Liver (tissue), 8 donors: ENCODE measurements at regions not wholly inside any gene's neighbourhood (a gene's known extent, or its start where the extent isn't known, plus 50 kb on each side); places are given as distances from the start of the nearest gene placed in this dataset.
A peak's percentile ranks its signal among the peaks of the same experiment; 100 is the strongest.

Experiments
- DNase-seq: peaks from one replicate; pipeline ENCODE4 v3.0.0-alpha.2; 2017; ENCODE audit warnings: low spot score
- H3K27ac ChIP-seq, 2 donors: one replicate each; pipeline ENCODE4 v1.7.0; 2013; ENCODE audit warnings: inconsistent platforms in 2 of 2, low read length in 2 of 2, control low read depth in 1 of 2, low read depth in 1 of 2, mild to moderate bottlenecking in 1 of 2
- H3K27me3 ChIP-seq, 4 donors: one replicate each; pipeline versions ENCODE4 v1.6.1 to v1.7.0; 2013; ENCODE audit warnings: low read length in 3 of 4, inconsistent platforms in 1 of 4, mild to moderate bottlenecking in 1 of 4, moderate library complexity in 1 of 4; ENCODE audit not compliant: control insufficient read depth in 4 of 4, insufficient read depth in 4 of 4
- H3K36me3 ChIP-seq, 4 donors: one replicate each; pipeline versions ENCODE4 v1.6.1 to v1.7.0; 2013; ENCODE audit warnings: low read length in 3 of 4, mild to moderate bottlenecking in 3 of 4, low read depth in 1 of 4, moderate library complexity in 1 of 4; ENCODE audit not compliant: control insufficient read depth in 4 of 4, insufficient read depth in 3 of 4
- H3K4me1 ChIP-seq, 4 donors: one replicate each; pipeline versions ENCODE4 v1.6.1 to v1.7.0; 2013; ENCODE audit warnings: low read length in 3 of 4, mild to moderate bottlenecking in 3 of 4, moderate library complexity in 1 of 4; ENCODE audit not compliant: control insufficient read depth in 4 of 4, insufficient read depth in 4 of 4
- H3K4me3 ChIP-seq, 3 donors: one replicate each; pipeline versions ENCODE4 v1.6.1 to v1.7.0; 2013; ENCODE audit warnings: low read length in 3 of 3, control low read depth in 1 of 3, low read depth in 1 of 3, mild to moderate bottlenecking in 1 of 3
- H3K9ac ChIP-seq, 2 donors: one replicate each; pipeline ENCODE4 v1.7.0; 2013; ENCODE audit warnings: low read length in 2 of 2, mild to moderate bottlenecking in 2 of 2, moderate library complexity in 2 of 2, control low read depth in 1 of 2, low read depth in 1 of 2
- H3K9me3 ChIP-seq, 4 donors: one replicate each; pipeline versions ENCODE4 v1.6.1 to v1.7.0; 2013; ENCODE audit warnings: low read length in 3 of 4; ENCODE audit not compliant: control insufficient read depth in 4 of 4
- CTCF ChIP-seq: fragments of 150-350 bp; IDR thresholded peaks from 2 replicates; pipeline ENCODE4 v1.5.1; 2017; ENCODE audit warnings: improper control_type of control experiment, low read depth, low read length; ENCODE audit not compliant: missing input control
- EGR1 ChIP-seq, 2 donors: IDR thresholded peaks; 2 replicates each; pipeline ENCODE4 v1.6.1; 2016 to 2018; ENCODE audit warnings: antibody characterized with exemption in 2 of 2, low read depth in 2 of 2
- FOXA1 ChIP-seq: IDR thresholded peaks from 2 replicates; pipeline ENCODE4 v1.6.1; 2016; ENCODE audit warnings: antibody characterized with exemption
- FOXA2 ChIP-seq: IDR thresholded peaks from 2 replicates; pipeline ENCODE4 v1.6.1; 2016; ENCODE audit warnings: antibody characterized with exemption
- HNF4A ChIP-seq, 2 donors: conservative IDR thresholded peaks; 2 replicates each; pipeline ENCODE4 v1.6.1; 2016; ENCODE audit warnings: antibody characterized with exemption in 2 of 2, mild to moderate bottlenecking in 2 of 2
- HNF4G ChIP-seq: IDR thresholded peaks from 2 replicates; pipeline ENCODE4 v1.6.1; 2016; ENCODE audit warnings: antibody characterized with exemption
- JUND ChIP-seq, 2 donors: IDR thresholded peaks; 2 replicates each; pipeline ENCODE4 v1.6.1; 2016; ENCODE audit warnings: antibody characterized with exemption in 2 of 2
- MAX ChIP-seq: IDR thresholded peaks from 2 replicates; pipeline ENCODE4 v1.6.1; 2016; ENCODE audit warnings: antibody characterized with exemption
- NR2F2 ChIP-seq: IDR thresholded peaks from 2 replicates; pipeline ENCODE4 v1.6.1; 2016; ENCODE audit warnings: antibody characterized with exemption
- RAD21 ChIP-seq, 2 donors: IDR thresholded peaks; 2 replicates each; pipeline ENCODE4 v1.6.1; 2016; ENCODE audit warnings: antibody characterized with exemption in 2 of 2, mild to moderate bottlenecking in 2 of 2
- REST ChIP-seq: IDR thresholded peaks from 2 replicates; pipeline ENCODE4 v1.6.1; 2016; ENCODE audit warnings: antibody characterized with exemption, mild to moderate bottlenecking
- RXRA ChIP-seq, 2 donors: IDR thresholded peaks; 2 replicates each; pipeline ENCODE4 v1.6.1; 2017 to 2018; ENCODE audit warnings: antibody characterized with exemption in 2 of 2, mild to moderate bottlenecking in 1 of 2
- TAF1 ChIP-seq: conservative IDR thresholded peaks from 2 replicates; pipeline ENCODE4 v1.6.1; 2016; ENCODE audit warnings: antibody characterized with exemption, mild to moderate bottlenecking
- YY1 ChIP-seq: IDR thresholded peaks from 2 replicates; pipeline ENCODE4 v1.6.1; 2016; ENCODE audit warnings: antibody characterized with exemption, mild to moderate bottlenecking
- ZBTB33 ChIP-seq: IDR thresholded peaks from 2 replicates; pipeline ENCODE4 v1.6.1; 2016; ENCODE audit warnings: antibody characterized with exemption
- WGBS: extraction: QIAGEN DNeasy Blood & Tissue Kit; methylation state at CpG from one replicate; pipeline ENCODE4 v1.1.7; 2013; 5-methylcytosine and 5-hydroxymethylcytosine counted together
- donor health status: healthy.
- donor health status: healthy.
- donor health status: healthy.
- donor health status: healthy.
- donor health status: healthy.

GRCh38 chrX:134732152-134732551 is 64.9 kb downstream of the PABIR2 start:
- Histone ChIP-seq H3K27ac (no peak overlapping the region), H3K27me3 (peaks cover 0 to 3% (median 0%) of the 10 kb centered on the region in 4 donors), H3K4me1 (no peaks in the 10 kb centered on the region), H3K36me3 (no peaks in the 10 kb centered on the region), H3K9ac (no peak overlapping the region), H3K4me3 (no peak overlapping the region), H3K9me3 (no peaks in the 10 kb centered on the region)
- no peak for DNase-seq
- WGBS, result 83% methylated on average over 3 of the region's 3 CpGs
- no peak for TF ChIP-seq MAX
- TF ChIP-seq FOXA2, result no peak
- no peak for TF ChIP-seq TAF1
- TF ChIP-seq FOXA1, result no peak
- no peak for TF ChIP-seq HNF4G
- TF ChIP-seq ZBTB33, result no peak
- TF ChIP-seq RAD21 (IDR thresholded peaks at IDR 0.05), result no peak
- TF ChIP-seq JUND (IDR thresholded peaks at IDR 0.05), result no peak
- TF ChIP-seq YY1, result no peak
- no peak for TF ChIP-seq RXRA (IDR thresholded peaks at IDR 0.05)
- TF ChIP-seq NR2F2, result no peak

GRCh38 chrX:134727363-134727762 is 69.1 kb upstream of the PLAC1 start:
- Histone ChIP-seq H3K9ac (no peak overlapping the region), H3K4me3 (no peak overlapping the region), H3K36me3 (no peaks in the 10 kb centered on the region), H3K27ac (no peak overlapping the region), H3K9me3 (no peaks in the 10 kb centered on the region), H3K4me1 (no peaks in the 10 kb centered on the region), H3K27me3 (no peaks in the 10 kb centered on the region)
- 19% methylated on average over 1 of the region's 1 CpG for WGBS
- TF ChIP-seq EGR1 (IDR thresholded peaks at IDR 0.05; ENCODE audit: low read depth in 2 of 2), result no peak
- TF ChIP-seq CTCF, result peak; percentile 5
- no peak for TF ChIP-seq HNF4G
- DNase-seq, result no peak

- no peaks in the 10 kb centered on the region for H3K9me3 ChIP-seq
- no peaks in the 10 kb centered on the region for H3K36me3 ChIP-seq
- 92% methylated on average over 4 of the region's 4 CpGs for WGBS
- H3K4me3 ChIP-seq, result no peak overlapping the region
- H3K27me3 ChIP-seq, result no peaks in the 10 kb centered on the region
- no peak overlapping the region for H3K9ac ChIP-seq
- no peak overlapping the region for H3K27ac ChIP-seq
- DNase-seq, result no peak
- H3K4me1 ChIP-seq, result no peaks in the 10 kb centered on the region
- TF ChIP-seq HNF4A (conservative IDR thresholded peaks at IDR 0.05) (no peak), CTCF (no peak), NR2F2 (no peak), ZBTB33 (no peak), FOXA1 (no peak), RXRA (IDR thresholded peaks at IDR 0.05) (no peak), FOXA2 (no peak), REST (no peak), HNF4G (no peak), TAF1 (no peak), MAX (no peak)
These were observed 66.9 kb upstream of the PLAC1 start for GRCh38 chrX:134725103-134725690.
